SKM-1 treated with dmso at 0.1 percent for 144 hours (cell line): ENCODE measurements at regions not wholly inside any gene's neighbourhood (a gene's known extent, or its start where the extent isn't known, plus 50 kb on each side); places are given as distances from the start of the nearest gene placed in this dataset.

Experiments
- DNase-seq: peaks from one replicate; lab custom pipeline; 2025; ENCODE audit not compliant: unreplicated experiment; lab: John Stamatoyannopoulos, UW

DNA sequence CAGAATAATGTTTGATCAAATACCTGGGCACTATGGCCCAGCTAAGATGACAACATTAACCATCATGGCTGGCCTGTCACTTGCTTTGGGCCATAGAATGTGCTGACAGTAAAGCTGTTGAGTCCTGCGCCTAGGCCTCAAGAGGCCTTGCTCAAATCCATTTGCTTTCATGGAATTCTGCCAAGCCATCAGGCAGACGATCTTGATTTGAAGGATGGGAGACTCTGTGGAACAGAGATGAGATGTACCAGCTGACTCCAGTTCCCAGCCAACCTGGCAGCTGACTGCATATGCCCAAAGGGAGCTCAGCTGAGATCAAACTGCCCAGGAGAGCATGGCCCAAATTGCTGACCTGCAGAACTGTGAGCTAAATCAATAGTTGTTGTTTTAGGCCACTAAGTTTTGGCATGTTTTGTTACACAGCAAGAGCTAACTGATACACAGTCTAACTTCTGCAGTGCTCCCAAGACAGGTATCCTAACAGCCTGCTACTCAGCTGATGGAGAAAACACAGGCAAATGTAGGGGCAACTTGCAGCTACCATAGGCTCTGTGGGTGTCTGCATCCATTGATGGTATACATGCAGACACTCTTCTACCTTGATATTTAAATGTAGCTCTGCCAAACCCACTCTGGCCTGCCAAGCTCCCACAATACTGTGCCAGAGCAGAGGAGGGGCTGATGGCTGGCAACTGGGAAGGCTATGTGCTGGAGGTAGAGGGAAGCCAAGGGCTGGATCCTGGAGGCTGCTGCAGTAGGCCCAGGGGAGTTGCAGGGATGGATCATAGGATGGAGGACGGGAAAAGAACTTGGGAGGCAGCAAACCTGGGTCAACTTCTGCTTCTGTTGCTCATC, 55.2 kb upstream of the RNF24 start:
- no peak for DNase-seq

DNA sequence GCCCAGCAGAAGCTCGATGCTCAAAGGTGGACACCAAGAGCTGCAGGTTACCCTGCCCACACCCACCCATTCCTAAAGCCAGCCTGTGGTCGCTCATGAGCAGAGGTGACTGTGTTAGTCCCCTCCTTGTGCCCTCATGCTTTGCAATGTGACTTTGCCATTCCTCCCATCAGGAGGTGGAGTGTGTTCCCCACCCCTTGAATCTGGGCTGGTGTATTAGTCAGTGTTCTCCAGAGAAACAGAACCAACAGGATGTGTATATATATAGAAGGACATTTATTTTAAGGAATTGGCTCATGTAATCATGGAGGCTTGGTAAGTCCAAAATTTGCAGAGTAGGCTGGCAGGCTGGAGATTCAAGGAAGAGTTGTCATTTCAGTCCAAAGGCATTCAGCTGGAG, 54.4 kb upstream of the RNF24 start:
- DNase-seq: no peak

DNA sequence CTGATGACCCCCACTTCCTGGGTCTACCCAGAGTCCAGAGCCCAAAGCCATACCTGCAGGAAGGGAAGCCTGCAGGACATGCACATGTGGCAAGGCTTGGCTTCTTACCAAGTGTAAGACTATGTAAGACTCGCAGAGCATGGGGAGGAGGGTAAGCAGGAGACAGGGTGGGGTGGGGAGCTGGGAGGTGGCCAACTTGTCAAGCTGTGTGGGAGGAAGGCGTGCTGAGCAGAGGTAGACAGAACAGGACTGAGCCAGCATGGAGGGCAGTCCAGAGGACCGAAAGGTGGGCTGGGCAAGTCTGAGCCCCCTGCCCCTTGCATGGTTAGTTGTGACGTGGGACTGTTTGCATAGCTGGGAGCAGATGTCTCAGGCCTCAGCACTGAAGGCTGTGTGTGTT, 53.4 kb upstream of the RNF24 start:
- no peak for DNase-seq

DNA sequence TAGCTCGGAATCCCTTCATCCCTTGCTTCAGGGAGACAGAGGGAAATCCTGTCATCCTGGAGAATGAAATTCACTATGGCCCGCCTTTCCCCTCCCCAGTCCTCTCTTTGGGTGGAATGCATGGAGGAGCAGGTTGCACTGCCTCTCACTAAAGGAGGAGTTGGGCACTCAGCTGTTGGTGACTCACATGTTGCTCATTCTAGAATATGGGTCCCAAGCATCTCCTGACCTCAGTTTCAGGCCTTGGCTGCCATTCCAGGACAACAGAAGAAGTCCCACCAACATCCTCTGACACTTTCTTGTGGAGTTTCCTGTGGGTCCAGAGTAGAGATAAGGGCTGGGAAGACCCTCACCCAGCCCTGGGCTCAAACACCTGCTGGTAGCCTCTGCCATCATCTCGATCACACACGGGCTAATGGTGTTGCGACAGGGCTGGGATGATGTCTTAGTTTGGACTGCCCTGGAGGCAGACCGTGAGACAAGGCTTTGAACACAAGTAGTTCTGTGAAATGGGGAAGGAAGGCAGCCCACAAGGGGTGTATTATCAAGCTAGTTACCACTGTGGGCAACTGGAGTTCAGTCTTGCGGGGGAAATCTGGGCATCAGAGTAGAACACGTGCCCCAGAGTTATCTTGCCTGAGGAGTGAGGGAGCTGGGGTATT, 52.4 kb upstream of the RNF24 start:
- no peak for DNase-seq

DNA sequence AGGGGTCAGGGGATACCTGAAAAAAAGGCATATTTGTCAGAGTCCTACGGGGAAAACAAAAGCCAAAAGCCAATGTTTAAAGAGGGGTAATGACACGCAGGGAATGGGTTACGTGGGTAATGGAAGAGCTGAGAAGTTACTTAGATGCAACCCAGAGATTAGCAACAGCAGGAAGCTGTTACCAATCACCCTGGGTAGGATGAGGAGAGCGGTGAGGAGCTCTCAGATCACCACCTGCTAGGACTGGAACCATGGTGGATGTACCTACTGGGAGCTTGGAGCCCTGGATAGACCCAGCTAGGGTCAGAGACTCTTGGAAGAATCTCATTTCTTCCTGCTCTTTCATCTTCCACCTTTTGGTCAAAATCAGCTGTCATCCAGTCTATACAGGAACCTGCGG, 51.2 kb upstream of the RNF24 start:
- no peak for DNase-seq

DNA sequence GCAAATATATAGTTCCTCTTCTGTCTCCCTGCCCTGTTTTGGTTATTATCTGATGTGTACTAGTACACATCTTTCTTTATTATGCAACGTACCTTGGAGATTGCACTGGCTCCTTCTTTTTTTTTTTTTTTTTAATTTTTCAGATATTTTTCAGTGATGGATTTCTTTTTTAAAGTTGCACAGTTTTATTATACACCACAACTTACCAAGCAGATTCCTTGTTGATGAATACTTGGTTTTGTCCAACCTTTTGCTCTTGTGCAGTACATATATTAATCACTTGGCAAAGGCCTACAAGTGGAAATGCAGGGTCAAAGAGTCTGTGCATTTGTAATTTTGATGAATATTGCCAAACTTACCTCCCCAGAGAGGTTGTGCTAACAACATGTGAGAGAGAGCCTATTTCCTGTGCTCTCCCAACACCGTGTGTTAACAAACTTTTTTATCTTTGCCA, 50.1 kb upstream of the RNF24 start:
- DNase-seq: peak; percentile 28
